H1 (cell line): ENCODE measurements at regions not wholly inside any gene's neighbourhood (a gene's known extent, or its start where the extent isn't known, plus 50 kb on each side); places are given as distances from the start of the nearest gene placed in this dataset.

Experiments
- CTCF ChIA-PET: fragments of 300-600 bp; sonication (Branson Sonifier 250); formaldehyde crosslinking; loops from one replicate; lab custom pipeline; 2021; ENCODE audit not compliant: partially characterized antibody; lab: Charles Lee
- POLR2A ChIA-PET: fragments of 300-600 bp; sonication (Branson Sonifier 250); formaldehyde crosslinking; loops from one replicate; lab custom pipeline; 2021; ENCODE audit warnings: inconsistent platforms; ENCODE audit not compliant: partially characterized antibody; lab: Charles Lee
- DNase-seq, 2 experiments: peaks; one replicate each; pipeline versions ENCODE4 v3.0.0 to v3.0.0-alpha.2; 2010 to 2022; ENCODE audit warnings: low spot score in 2 of 2, low read depth in 1 of 2, mixed read lengths in 1 of 2
- FAIRE-seq: peaks from 2 replicates; lab custom pipeline; 2011; peaks lifted over from hg19 to GRCh38; lab: Jason Lieb, UNC
- H2AFZ ChIP-seq: 2 replicates; pipeline ENCODE4 v1.8.1; 2012; ENCODE audit warnings: low read length, inconsistent platforms
- H2AK5ac ChIP-seq: 2 replicates; pipeline ENCODE4 v1.6.1; 2013; ENCODE audit warnings: low read depth, low read length
- H2BK120ac ChIP-seq: replicated peaks from 2 replicates; pipeline ENCODE3; 2013; ENCODE audit warnings: low read depth, low read length, inconsistent platforms
- H2BK12ac ChIP-seq: 2 replicates; pipeline ENCODE4 v1.6.1; 2013; ENCODE audit warnings: low read depth, low read length
- H2BK15ac ChIP-seq: 2 replicates; pipeline ENCODE4 v1.6.1; 2013; ENCODE audit warnings: low read length
- H2BK20ac ChIP-seq: 2 replicates; pipeline ENCODE4 v1.6.1; 2013; ENCODE audit warnings: low read length
- H2BK5ac ChIP-seq: 2 replicates; pipeline ENCODE4 v1.6.1; 2013; ENCODE audit warnings: low read depth, low read length
- H3K14ac ChIP-seq: 2 replicates; pipeline ENCODE4 v1.6.1; 2013; ENCODE audit warnings: inconsistent platforms; ENCODE audit not compliant: insufficient read length
- H3K18ac ChIP-seq: 2 replicates; pipeline ENCODE4 v1.6.1; 2013; ENCODE audit warnings: low read length; ENCODE audit errors: extremely low read depth
- H3K23ac ChIP-seq: 2 replicates; pipeline ENCODE4 v1.6.1; 2013; ENCODE audit warnings: inconsistent platforms; ENCODE audit not compliant: insufficient read length
- H3K23me2 ChIP-seq: 2 replicates; pipeline ENCODE4 v1.6.1; 2013; ENCODE audit warnings: low read depth, low read length
- H3K27ac ChIP-seq: 2 replicates; pipeline ENCODE4 v1.6.1; 2011; ENCODE audit warnings: low read depth, low read length, inconsistent platforms
- H3K27me3 ChIP-seq, 4 experiments: replicated peaks in 1 of 4; 1 replicate in 1 of 4; 2 replicates in 3 of 4; pipeline versions ENCODE4 v1.6.1 to v1.8.1; 2011 to 2013; ENCODE audit warnings: low read length in 3 of 4, mild to moderate bottlenecking in 3 of 4, inconsistent platforms in 2 of 4, mixed read lengths in 2 of 4, moderate library complexity in 1 of 4; ENCODE audit not compliant: control insufficient read depth in 3 of 4, insufficient read depth in 3 of 4; ENCODE audit errors: extremely low read depth in 1 of 4
- H3K36me3 ChIP-seq, 4 experiments: 2 replicates each; pipeline versions ENCODE4 v1.6.1 to v1.8.1; 2011 to 2013; ENCODE audit warnings: mild to moderate bottlenecking in 4 of 4, low read length in 3 of 4, moderate library complexity in 2 of 4, control low read depth in 1 of 4, inconsistent platforms in 1 of 4; ENCODE audit not compliant: insufficient read depth in 4 of 4, control insufficient read depth in 2 of 4
- H3K4ac ChIP-seq: replicated peaks from 2 replicates; pipeline ENCODE3; 2013; ENCODE audit warnings: low read length, low read depth, mixed read lengths, inconsistent platforms; ENCODE audit not compliant: insufficient read length
- H3K4me1 ChIP-seq, 4 experiments: replicated peaks in 1 of 4; 1 replicate in 1 of 4; 2 replicates in 3 of 4; pipeline versions ENCODE4 v1.6.1 to v1.8.1; 2011 to 2013; ENCODE audit warnings: low read length in 3 of 4, inconsistent platforms in 2 of 4, mixed read lengths in 1 of 4; ENCODE audit not compliant: insufficient read depth in 4 of 4, control insufficient read depth in 3 of 4
- H3K4me2 ChIP-seq, 2 experiments: 2 replicates each; pipeline versions ENCODE4 v1.6.1 to v1.8.1; 2011 to 2013; ENCODE audit warnings: low read depth in 2 of 2, low read length in 2 of 2, control low read depth in 1 of 2, inconsistent platforms in 1 of 2, mild to moderate bottlenecking in 1 of 2; ENCODE audit not compliant: insufficient read depth in 1 of 2
- H3K4me3 ChIP-seq, 4 experiments: fragments of 200-600, 300-600 bp in 1 of 4; sonication (generic), shearing (Covaris generic), sonication (Bioruptor Twin) in 1 of 4; 2 replicates each; pipeline versions ENCODE4 v1.5.1 to v1.8.1; 2011 to 2016; ENCODE audit warnings: low read length in 4 of 4, low read depth in 3 of 4, control low read depth in 2 of 4, inconsistent platforms in 2 of 4, mild to moderate bottlenecking in 2 of 4, mixed read lengths in 1 of 4, moderate library complexity in 1 of 4; ENCODE audit not compliant: insufficient read depth in 2 of 4; ENCODE audit errors: extremely low read depth in 1 of 4
- H3K56ac ChIP-seq: replicated peaks from 2 replicates; pipeline ENCODE3; 2013; ENCODE audit warnings: low read depth, mild to moderate bottlenecking, mixed read lengths, low read length, inconsistent platforms; ENCODE audit not compliant: insufficient read length
- H3K79me1 ChIP-seq: 2 replicates; pipeline ENCODE4 v1.6.1; 2013; ENCODE audit warnings: low read depth, low read length, control low read depth
- H3K79me2 ChIP-seq, 2 experiments: 2 replicates each; pipeline versions ENCODE4 v1.6.1 to v1.8.1; 2012 to 2013; ENCODE audit warnings: low read length in 2 of 2, mild to moderate bottlenecking in 2 of 2, inconsistent platforms in 1 of 2; ENCODE audit not compliant: insufficient read depth in 2 of 2, control insufficient read depth in 1 of 2
- H3K9ac ChIP-seq, 4 experiments: replicated peaks in 1 of 4; 1 replicate in 1 of 4; 2 replicates in 3 of 4; pipeline versions ENCODE4 v1.6.1 to v1.8.1; 2011 to 2013; ENCODE audit warnings: low read depth in 3 of 4, low read length in 3 of 4, control low read depth in 2 of 4, mild to moderate bottlenecking in 2 of 4, moderate library complexity in 2 of 4, inconsistent platforms in 1 of 4; ENCODE audit errors: extremely low read depth in 1 of 4
- H3K9me3 ChIP-seq, 2 experiments: 2 replicates each; pipeline versions ENCODE4 v1.6.1 to v1.8.1; 2012 to 2013; ENCODE audit warnings: mild to moderate bottlenecking in 2 of 2, moderate library complexity in 2 of 2, control low read depth in 1 of 2, inconsistent platforms in 1 of 2, low read depth in 1 of 2, low read length in 1 of 2, mixed read lengths in 1 of 2; ENCODE audit not compliant: insufficient read depth in 2 of 2
- H4K20me1 ChIP-seq, 2 experiments: replicated peaks in 1 of 2; 2 replicates each; pipeline versions ENCODE3 to v1.8.1; 2011 to 2013; ENCODE audit warnings: inconsistent platforms in 2 of 2, low read length in 2 of 2, mild to moderate bottlenecking in 1 of 2; ENCODE audit not compliant: insufficient read depth in 2 of 2, control insufficient read depth in 1 of 2
- H4K5ac ChIP-seq: 2 replicates; pipeline ENCODE4 v1.6.1; 2013; ENCODE audit warnings: low read length, low read depth, mixed read lengths, inconsistent platforms; ENCODE audit not compliant: insufficient read length
- H4K8ac ChIP-seq: 2 replicates; pipeline ENCODE4 v1.8.0; 2013; ENCODE audit warnings: mild to moderate bottlenecking, moderate library complexity, low read length, inconsistent platforms; ENCODE audit not compliant: insufficient read depth; ENCODE audit errors: extremely low read depth
- H4K91ac ChIP-seq: replicated peaks from 2 replicates; pipeline ENCODE3; 2013; ENCODE audit warnings: low read length, mixed read lengths, inconsistent platforms; ENCODE audit not compliant: insufficient read length
- BCL11A ChIP-seq, 2 experiments: IDR thresholded peaks; one replicate each; pipeline ENCODE4 v1.6.1; 2011; ENCODE audit warnings: low read depth in 2 of 2, low read length in 2 of 2, mild to moderate bottlenecking in 2 of 2
- CBX8 ChIP-seq: fragments of 300-800, 300-1000 bp; sonication (generic); IDR thresholded peaks from 2 replicates; pipeline ENCODE4 v1.7.1; 2016; ENCODE audit warnings: low read depth, low read length, borderline replicate concordance
- FOSL1 ChIP-seq: IDR thresholded peaks from 2 replicates; pipeline ENCODE4 v1.6.1; 2011; ENCODE audit warnings: mild to moderate bottlenecking, low read depth, low read length, moderate library complexity; ENCODE audit not compliant: insufficient read depth
- JUN ChIP-seq: IDR thresholded peaks from 2 replicates; pipeline ENCODE4 v1.6.1; 2011; ENCODE audit warnings: low read depth, mild to moderate bottlenecking, improper control_type of control experiment, low read length
- JUND ChIP-seq: IDR thresholded peaks from 2 replicates; pipeline ENCODE4 v1.6.1; 2011; ENCODE audit warnings: mild to moderate bottlenecking, improper control_type of control experiment, low read length
- KDM1A ChIP-seq: fragments of 200-600, 300-600 bp; sonication (generic); IDR thresholded peaks from 2 replicates; pipeline ENCODE4 v1.7.1; 2016; ENCODE audit warnings: mild to moderate bottlenecking, low read length, borderline replicate concordance
- KDM5A ChIP-seq: fragments of 200-600 bp; IDR thresholded peaks from 2 replicates; pipeline ENCODE4 v1.7.1; 2012; ENCODE audit warnings: mild to moderate bottlenecking, low read length, inconsistent platforms, mixed read lengths
- PHF8 ChIP-seq: fragments of 200-600 bp; sonication (generic); conservative IDR thresholded peaks from 2 replicates; pipeline ENCODE4 v1.7.1; 2012; ENCODE audit warnings: low read depth, mild to moderate bottlenecking, inconsistent platforms, low read length, moderate library complexity
- POLR2A ChIP-seq, 2 experiments: IDR thresholded peaks; 1 replicate in 1 of 2; 2 replicates in 1 of 2; pipeline ENCODE4 v1.6.1; 2011; ENCODE audit warnings: low read depth in 2 of 2, low read length in 2 of 2, mild to moderate bottlenecking in 2 of 2; ENCODE audit errors: control extremely low read depth in 1 of 2
- RFX5 ChIP-seq: IDR thresholded peaks from 2 replicates; pipeline ENCODE4 v1.6.1; 2011; ENCODE audit warnings: low read depth, low read length, improper control_type of control experiment, borderline replicate concordance
- SAP30 ChIP-seq: fragments of 300-600 bp; sonication (generic); IDR thresholded peaks from 2 replicates; pipeline ENCODE4 v1.7.1; 2012; ENCODE audit warnings: low read length, moderate library complexity, mild to moderate bottlenecking, inconsistent platforms; ENCODE audit not compliant: insufficient read depth, insufficient replicate concordance
- SIN3A ChIP-seq, 2 experiments: IDR thresholded peaks in 1 of 2; conservative IDR thresholded peaks in 1 of 2; 2 replicates each; pipeline ENCODE4 v1.6.1; 2011 to 2012; ENCODE audit warnings: low read length in 2 of 2, improper control_type of control experiment in 1 of 2, low read depth in 1 of 2, mild to moderate bottlenecking in 1 of 2
- TAF1 ChIP-seq: IDR thresholded peaks from 2 replicates; pipeline ENCODE4 v1.6.1; 2011; ENCODE audit warnings: mild to moderate bottlenecking, low read depth, low read length
- TCF12 ChIP-seq: IDR thresholded peaks from 2 replicates; pipeline ENCODE4 v1.6.1; 2011; ENCODE audit warnings: low read depth, mild to moderate bottlenecking, low read length
- WGBS, 2 experiments: shearing (Covaris generic) in 1 of 2; methylation state at CpG; one replicate each; pipeline versions ENCODE4 v1.1.6 to v1.1.7; 2013 to 2015; ENCODE audit warnings: low lambda C conversion rate in 2 of 2, mixed read lengths in 2 of 2, inconsistent platforms in 1 of 2, low coverage in 1 of 2, missing lambda C conversion rate in 1 of 2; ENCODE audit not compliant: insufficient replicate concordance in 2 of 2, insufficient coverage in 1 of 2, insufficient read length in 1 of 2; ENCODE audit errors: extremely low coverage in 1 of 2, missing lambda C conversion rate in 1 of 2; 5-methylcytosine and 5-hydroxymethylcytosine counted together

DNA sequence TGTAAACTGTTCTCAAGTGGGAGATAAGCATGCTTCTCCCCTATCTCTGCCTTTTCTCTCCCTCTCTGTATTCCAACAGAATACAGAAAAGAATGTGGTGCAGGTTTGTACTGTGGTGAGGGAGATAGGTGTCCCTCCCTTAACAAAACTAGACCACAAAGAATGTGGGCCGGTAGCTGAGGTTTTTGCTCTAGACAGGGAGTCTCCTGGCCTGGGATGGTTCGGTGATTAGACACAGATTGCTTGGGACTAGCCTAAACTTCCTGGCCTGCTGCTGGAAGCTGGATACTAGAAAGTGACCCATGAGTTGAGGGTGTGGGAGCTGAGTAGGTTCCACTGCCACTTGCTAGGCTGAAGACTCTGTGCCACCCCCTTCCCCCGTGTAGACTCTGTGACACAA is 143.0 kb downstream of the CXXC4 start:
- Histone ChIP-seq H4K20me1 (no peaks in the 10 kb centered on the region), H3K23ac (no peak overlapping the region), H4K5ac (no peak overlapping the region), H2BK20ac (no peak overlapping the region), H3K4me2 (no peak overlapping the region), H3K18ac (no peak overlapping the region), H3K9ac (no peak overlapping the region), H2AFZ (peak overlapping the region; percentile 27; the same call in 1 of the 2 replicates), H4K91ac (no peak overlapping the region), H3K14ac (no peak overlapping the region), H3K4me3 (no peak overlapping the region), H3K36me3 (no peaks in the 10 kb centered on the region), H2BK5ac (no peak overlapping the region), H3K4me1 (no peaks in the 10 kb centered on the region), H3K79me1 (no peaks in the 10 kb centered on the region), H3K27ac (no peak overlapping the region), H3K56ac (no peak overlapping the region), H3K9me3 (no peaks in the 10 kb centered on the region), H2BK15ac (no peak overlapping the region), H3K27me3 (no peaks in the 10 kb centered on the region), H3K23me2 (no peaks in the 10 kb centered on the region), H3K4ac (no peak overlapping the region), H4K8ac (no peak overlapping the region), H2BK120ac (no peak overlapping the region), H3K79me2 (no peaks in the 10 kb centered on the region), H2AK5ac (no peak overlapping the region), H2BK12ac (no peak overlapping the region)
- DNase-seq (no peak), FAIRE-seq (no peak)
- ChIA-PET POLR2A (no interaction called here), CTCF (interaction anchor here (0.6 to 1.7 kb wide), 19 partner anchors 9 to 986 kb away, joined by 3 to 7 read pairs (median 3); no protein-coding TSS in a partner anchor)
- WGBS, 2 experiments = 98% methylated on average over 3 of the region's 3 CpGs; no CpG with 5 or more reads in 1 of the 2 experiments
- no peak for TF ChIP-seq KDM5A
- TF ChIP-seq SAP30 = no peak
- TF ChIP-seq PHF8 = no peak
- TF ChIP-seq POLR2A (IDR thresholded peaks at IDR 0.05; ENCODE audit: control extremely low read depth in 1 of 2, low read depth in 2 of 2, low read length in 2 of 2) = no peak
- TF ChIP-seq BCL11A (IDR thresholded peaks at IDR 0.05; ENCODE audit: low read depth in 2 of 2, low read length in 2 of 2) = no peak
- TF ChIP-seq KDM1A = no peak
- no peak for TF ChIP-seq RFX5
- TF ChIP-seq SIN3A (conservative IDR thresholded peaks at IDR 0.05 in 1 of 2, IDR thresholded peaks at IDR 0.05 in 1 of 2; ENCODE audit: low read depth in 1 of 2, low read length in 2 of 2) = no peak
- no peak for TF ChIP-seq TCF12
- TF ChIP-seq JUND = no peak
- no peak for TF ChIP-seq TAF1
- no peak for TF ChIP-seq JUN
- TF ChIP-seq CBX8 = no peak
- TF ChIP-seq FOSL1 = no peak
